HG02973 (cell line): ENCODE measurements at regions not wholly inside any gene's neighbourhood (a gene's known extent, or its start where the extent isn't known, plus 50 kb on each side); places are given as distances from the start of the nearest gene placed in this dataset.

Experiments used
- ATAC-seq: cut with Tn5 transposase; IDR thresholded peaks from one replicate; pipeline ENCODE4 v1.9.1; 2021; ENCODE audit warnings: moderate library complexity; ENCODE audit not compliant: unreplicated experiment

DNA sequence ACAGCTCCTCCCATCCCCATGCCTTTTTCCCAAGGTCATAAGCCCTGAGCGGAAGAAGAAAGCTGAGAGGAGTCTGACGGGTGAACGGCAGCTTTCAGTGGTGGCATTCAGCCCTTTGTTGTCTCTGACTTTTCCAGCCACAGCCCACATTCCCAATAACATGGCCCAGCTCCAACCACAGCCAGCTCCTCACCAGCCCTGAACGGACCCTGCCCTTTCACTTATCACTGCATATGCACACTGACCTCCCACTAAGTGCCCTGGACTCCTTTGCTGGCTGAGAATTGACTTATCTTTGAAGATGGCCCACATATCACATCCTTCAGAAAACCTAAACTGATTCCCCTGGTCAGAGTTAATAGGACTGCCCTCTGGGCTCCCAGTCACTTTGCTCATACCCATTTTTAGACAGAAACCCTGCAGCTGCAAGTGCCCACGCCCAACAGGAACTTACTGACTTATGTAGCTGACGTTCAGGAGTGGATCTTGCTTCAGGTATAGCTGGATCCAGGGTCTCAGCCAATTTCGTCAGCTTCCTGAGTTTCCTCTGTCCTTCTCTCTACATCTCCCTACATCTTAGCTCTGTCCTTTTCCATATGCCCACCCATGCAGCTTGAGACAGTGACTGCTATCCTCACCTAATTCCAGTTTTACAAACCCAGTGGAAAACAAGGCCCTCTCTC, 348.5 kb upstream of the PROK2 start:
- ATAC-seq: no peak

DNA sequence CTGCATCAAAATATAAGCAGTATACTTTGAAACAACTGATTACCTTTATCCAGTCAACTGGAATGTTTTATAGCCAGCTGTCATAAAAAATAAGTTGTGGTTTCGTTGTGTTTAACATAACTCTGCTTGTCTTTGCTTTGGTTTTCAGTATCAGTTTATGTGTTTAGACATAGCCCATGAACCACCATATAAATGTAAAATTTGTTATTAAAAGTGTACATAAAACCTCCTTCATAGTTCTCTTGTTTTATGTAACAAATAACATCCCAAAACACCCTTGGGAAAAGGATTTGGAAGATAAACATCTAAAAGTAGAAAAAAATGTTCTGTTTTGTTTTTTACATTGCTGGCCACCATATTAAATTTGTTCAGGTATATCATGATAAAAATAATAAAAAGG, 347.0 kb upstream of the PROK2 start:
- ATAC-seq: no peak

DNA sequence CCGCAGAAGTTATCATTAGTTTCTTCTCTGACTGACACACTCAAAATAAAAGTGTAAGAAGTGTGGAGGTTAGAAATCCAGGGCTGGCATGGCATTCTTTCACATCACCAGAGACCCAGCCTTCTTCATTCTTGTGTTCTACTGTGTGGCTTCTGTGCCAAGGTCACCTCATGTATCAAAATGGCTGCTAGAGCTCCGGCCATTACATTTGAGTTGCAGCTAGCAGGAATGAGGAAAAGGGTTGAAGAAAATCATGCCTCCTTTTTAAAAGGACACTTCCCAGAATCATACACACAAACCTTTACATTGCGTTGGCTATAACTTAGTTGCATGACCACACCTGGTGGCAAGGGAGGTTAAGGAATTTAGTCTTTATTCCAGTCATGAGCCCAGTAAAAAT, 345.6 kb upstream of the PROK2 start:
- ATAC-seq: no peak

DNA sequence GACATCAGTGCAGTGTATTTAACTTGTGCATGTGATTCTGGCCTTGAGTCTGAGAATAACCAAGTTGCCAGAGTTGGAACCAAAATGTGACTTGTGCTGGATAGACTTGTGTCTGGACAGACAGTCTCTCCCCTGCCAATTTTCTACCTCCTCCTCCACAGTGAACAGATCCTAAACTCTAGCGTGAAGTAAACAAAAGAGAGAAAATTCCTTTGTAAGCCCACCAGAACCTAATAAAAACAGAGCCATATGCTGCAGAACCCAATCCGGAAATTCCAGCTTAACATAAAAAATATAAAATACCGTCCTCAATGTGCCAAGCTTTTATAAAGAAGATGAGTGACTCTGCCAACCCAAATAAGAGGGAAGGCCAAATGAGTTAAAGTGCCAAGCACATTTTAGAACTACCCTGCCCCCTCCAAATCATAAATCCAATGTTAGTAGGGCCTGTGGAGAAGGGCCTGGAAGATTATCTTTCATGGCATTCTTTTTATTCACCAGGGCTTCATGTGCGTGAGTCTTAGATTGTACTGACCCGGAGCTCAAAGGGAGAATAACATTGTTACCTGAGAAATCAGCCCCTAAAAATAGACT, 344.6 kb upstream of the PROK2 start:
- ATAC-seq: no peak

DNA sequence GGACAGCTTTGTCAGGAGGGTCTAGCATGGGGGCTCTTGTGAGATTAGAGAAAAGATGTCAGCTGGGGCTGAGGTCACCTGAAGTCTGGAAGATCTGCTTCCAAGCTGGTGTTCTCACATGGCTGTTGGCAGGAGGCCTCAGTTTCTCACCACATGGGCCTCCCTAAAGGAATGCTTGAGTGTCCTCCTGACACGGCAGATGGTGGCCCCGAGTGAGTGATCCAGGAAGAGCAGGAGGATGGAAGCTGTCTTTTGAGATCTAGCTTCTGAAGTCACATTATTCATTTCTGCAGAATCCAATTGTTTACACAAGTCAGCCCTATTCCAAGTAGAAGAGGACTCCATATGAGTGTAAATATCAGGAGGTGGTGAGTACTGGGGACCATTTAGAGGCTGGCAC, 344.0 kb upstream of the PROK2 start:
- ATAC-seq: no peak

DNA sequence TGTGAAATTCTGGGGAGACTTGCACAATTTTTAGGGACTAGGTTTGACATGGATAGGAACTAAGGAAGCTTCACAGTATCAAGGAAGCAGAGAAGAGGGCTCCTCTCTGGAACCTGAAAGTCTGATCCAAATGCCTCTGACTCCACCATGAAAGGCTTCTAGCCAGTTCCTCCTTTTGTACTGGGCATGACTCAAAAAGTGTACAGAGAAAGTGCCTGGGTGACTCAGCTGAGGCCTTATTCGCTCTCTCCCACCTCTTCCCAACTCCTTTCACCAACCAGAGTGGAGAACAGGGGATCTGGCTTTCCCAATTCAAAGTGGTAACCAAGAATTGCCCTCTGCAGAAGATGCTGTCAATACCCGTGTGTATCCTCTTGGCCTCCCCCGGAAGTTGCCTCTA, 342.9 kb upstream of the PROK2 start:
- no peak for ATAC-seq

DNA sequence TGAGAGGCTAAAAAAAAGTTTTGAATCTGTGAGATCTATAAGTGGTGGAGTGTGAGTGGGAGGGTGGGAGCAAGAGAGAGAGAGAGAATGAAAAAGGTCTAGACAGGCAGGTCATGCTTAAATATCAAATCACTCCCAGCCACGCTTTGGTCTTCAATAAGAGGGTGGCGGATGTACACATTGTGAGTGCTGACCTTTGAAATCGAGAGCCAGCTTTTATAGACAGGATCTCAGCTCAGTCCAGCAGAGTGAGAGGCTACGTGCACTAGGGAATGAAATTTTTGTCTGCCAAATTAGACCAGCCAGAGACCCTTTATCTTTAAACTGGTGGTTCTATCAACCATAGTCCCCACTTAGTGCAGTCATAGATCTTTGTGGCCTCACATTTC, 342.3 kb upstream of the PROK2 start:
- no peak for ATAC-seq

DNA sequence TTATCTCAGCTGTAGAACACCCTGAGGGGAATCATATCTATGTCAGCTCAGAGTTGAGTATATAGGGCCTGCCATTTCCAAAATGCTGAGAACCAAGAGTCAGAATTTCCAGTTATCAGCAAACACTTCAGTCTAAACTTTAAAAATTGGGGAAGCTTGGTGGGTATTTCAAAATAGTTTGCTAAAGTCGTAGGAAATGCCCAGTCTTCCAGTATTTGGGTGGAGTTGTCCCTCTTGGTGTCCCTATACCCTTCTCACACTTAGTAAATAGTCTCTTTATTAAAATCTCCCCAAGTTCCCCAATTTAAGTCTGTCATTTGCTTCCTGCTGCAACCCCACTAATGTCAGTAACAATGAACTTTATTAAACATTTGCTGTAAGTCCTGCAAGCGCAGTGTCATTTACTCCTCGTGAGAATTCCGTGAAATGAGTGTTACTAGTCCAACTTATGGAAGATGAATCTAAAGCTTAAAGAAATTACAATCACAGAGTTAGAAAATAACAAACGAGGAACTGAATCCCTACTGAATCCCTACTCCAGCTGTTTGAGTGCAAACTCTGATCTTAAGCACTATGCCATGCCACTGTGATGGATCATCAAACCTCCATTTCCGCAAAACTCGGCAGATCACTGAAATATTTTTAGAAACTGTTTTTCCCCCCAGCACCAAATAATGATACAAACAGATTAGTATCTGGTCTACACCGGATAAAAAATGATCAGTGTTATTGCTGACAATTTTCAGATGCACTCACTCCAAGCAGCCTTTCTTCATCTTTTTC, 341.7 kb upstream of the PROK2 start:
- no peak for ATAC-seq

DNA sequence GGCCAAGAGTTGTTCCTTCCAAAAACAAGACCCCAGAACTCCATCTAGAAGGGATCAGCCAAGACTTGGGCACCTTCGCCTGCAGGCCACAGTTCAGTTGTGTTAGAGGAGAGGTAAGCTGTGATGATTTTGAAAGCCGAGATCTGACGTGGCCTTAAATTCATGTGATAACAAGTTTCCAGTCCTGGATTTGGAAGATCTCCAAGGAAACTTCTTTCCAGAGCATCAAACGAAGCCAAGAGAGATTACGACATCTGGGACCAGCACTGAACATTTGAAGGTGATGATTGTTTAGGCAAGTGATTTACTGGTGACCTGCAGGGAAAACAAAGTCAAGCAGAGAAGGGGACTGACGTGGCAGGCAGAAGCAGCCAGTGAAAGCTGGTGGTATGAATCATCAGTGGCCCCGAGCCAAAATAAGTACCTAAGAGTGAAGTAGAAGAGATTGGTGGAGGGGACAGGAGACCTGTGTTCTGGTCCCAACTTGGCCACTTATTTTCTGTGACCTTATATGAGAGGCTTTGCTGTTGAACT, 339.0 kb upstream of the PROK2 start:
- ATAC-seq: peak; percentile 55

DNA sequence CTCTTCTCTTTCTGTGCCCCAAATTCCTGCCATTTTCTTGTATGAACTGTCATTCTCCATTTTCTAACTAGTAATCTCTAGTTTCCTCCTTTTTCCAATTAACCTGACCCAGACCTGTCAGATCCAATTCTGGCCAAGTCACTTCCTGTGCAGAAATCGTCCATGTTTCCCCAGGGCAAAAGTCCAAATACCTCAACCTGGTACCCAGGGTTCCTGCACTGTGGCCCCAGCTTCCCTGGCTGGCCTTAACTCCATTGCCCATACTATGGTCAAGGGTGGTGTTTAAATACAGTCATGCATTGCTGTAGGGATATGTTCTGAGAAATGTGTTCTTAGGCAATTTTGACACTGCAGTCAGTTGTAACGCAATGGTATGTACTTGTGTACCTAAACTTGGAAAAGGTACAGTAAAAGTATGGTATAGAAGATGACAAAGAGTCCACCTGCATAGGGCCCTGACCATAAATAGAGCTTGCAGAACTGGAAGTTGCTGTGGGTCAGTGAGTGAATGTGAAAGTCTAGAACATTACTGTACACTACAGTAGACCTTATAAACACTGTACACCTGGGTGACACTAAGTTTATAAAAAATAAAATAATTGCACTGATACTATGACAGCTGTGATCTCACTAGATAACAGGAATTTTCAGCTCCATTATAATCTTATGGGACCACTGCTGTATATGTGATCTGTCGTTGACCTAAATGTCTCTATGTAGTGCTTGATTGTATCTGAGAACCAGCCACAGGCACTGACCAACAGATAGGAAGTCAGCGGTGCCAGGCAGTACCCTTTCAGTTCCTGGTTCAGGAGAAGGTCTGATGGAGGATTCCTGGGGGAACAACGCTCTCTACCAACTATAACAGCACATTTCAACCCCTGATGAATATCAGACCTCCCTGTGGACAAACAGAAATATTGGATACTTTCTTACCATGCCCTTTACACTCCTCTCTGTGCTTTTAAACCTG, 336.1 kb upstream of the PROK2 start:
- peak; percentile 83 for ATAC-seq

DNA sequence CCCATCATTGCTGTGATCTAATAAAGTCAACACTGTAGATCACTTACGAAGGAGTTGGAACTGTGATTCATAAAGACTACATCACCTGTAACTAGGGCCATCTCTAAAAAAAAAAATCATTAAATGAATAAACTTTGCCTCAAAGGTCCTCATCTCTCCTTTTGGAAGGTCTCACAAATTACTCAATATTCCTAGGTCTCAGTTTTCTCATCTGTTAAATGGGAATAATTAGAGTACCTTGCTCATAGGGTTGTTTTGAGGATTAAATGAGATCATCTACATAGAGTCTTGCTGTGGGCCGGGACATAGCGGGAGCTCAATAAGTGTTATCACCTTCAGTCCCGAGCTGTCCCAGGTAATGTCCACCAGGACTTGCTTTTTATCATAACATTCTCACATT, 335.1 kb upstream of the PROK2 start:
- no peak for ATAC-seq

DNA sequence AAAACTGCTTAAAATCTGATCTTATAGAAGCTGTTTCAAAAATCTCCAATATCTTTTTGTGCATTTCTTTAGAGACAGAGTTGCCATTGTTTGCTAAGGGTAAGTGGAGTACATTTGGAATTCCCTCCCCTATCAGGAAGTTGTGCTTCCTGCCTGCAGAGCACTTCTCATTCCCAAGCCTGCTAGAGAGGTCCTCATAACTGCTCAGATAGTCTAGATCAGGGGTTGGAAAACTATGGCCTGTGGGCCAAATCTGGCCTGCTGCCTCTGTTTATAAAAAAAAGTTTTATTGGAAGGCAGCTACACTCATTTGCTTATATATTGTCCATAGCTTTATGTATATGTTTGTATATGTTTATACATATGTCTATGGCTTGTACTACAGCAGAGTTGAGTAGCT, 333.7 kb upstream of the PROK2 start:
- no peak for ATAC-seq

DNA sequence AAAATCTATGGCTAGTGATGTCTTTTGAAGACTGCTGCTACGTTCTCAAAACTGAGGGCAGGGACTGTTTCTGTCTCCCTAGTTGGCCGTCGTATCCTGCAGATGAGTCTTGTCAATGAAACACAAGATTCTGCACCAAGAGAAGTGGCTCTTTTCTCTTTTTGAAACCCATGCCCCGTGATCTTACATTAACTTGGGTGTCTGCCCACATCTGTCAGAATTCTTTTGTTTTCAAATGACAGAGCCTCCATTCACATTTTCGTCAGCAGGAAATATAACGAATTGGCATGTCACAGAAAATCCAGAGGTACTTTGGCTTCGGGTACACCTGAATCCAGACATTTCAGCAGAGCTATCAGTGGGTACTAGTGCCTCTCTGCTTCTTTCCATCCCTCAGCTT, 331.3 kb upstream of the PROK2 start:
- no peak for ATAC-seq

DNA sequence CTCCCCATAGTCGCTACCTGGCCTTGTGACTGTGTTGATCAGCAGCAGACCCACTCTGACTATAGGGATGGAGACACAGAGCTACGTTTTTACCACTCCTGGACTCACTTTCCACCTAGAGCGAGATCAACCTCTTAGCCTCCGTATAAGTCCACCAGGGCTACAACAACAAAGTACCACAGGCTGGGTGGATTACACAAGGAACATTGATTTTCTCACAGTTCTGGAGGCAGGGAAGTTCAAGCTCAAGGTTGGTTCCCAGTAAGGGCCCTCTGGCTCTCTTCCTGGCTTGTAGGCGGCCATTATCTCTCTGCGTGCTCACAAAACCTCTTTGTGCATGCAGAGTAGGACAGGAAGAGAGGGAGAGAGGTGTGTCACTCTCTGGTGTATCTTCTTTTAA, 330.4 kb upstream of the PROK2 start:
- ATAC-seq: no peak

DNA sequence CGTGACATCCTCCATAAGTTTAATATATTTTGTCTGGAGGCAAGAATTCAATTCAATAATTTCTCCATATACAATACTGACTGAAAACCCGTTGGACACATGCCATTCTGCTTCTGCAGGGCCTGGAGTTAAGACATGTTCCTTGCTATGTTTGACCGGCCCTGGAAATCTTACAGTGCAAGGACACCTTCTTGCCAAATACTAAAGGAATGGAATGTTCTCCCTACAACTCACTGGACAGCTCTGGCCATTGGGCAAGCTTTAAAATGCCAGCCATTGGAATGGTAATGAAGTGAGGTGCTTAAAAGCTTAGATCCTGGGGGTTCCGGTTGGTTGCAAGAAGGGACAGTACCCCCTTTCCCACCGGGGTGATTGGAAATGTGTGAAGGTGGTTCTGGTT, 329.8 kb upstream of the PROK2 start:
- ATAC-seq: no peak

DNA sequence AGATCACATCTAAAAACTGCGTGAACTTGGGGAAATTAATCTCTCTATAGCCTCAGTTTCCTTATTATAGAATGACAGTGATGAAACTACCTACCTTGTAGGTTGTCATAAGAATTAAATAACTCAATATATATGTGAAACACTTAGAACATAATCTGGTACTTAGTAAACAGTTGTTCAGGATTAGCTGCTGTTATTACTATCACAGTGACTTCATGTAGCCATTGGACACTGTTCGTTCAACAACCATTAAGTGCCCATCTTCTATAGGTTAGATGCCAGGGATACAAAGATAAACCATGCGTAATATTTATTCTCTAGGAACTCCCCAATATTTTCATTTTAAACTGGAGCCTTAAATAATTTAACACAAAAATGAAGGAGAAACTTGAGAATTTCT, 329.0 kb upstream of the PROK2 start:
- no peak for ATAC-seq

DNA sequence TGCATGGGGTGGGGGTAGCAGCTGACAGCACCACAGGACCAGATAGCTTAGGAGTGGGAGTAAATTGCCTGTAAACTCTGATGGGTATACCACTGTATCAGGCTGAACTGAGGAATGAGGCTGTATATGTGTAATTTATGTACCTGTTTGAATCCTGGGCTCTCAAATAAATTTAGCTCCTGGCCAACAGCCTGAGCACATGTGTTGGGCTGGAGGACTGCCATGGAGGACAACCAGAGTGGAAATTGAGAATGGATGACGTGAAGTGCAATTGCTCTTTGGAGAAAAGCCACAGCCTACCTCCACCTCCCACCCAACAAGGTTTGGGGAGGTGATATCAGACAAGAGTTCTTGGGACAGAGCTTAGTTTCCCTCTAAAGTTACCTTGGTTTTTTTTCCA, 328.6 kb upstream of the PROK2 start:
- ATAC-seq: no peak

DNA sequence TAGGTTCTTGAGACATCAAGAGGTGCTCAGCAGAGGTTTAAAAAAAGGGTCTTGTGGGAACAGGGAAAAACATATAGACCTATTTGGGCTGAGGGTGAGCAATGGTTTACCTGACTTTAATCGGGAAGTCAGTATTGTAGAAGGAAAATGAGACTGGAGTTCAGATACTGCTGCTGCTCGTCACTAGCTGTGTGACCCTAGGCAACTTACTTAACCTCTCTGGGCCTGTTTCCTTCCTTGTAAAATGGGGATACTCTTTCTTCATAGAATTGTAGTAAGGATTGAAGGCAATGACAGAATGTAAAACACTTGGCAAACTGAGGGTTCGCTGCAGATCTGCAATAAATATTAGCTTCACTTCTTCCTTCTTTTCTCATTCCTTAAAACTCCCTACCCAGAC, 327.5 kb upstream of the PROK2 start:
- no peak for ATAC-seq

DNA sequence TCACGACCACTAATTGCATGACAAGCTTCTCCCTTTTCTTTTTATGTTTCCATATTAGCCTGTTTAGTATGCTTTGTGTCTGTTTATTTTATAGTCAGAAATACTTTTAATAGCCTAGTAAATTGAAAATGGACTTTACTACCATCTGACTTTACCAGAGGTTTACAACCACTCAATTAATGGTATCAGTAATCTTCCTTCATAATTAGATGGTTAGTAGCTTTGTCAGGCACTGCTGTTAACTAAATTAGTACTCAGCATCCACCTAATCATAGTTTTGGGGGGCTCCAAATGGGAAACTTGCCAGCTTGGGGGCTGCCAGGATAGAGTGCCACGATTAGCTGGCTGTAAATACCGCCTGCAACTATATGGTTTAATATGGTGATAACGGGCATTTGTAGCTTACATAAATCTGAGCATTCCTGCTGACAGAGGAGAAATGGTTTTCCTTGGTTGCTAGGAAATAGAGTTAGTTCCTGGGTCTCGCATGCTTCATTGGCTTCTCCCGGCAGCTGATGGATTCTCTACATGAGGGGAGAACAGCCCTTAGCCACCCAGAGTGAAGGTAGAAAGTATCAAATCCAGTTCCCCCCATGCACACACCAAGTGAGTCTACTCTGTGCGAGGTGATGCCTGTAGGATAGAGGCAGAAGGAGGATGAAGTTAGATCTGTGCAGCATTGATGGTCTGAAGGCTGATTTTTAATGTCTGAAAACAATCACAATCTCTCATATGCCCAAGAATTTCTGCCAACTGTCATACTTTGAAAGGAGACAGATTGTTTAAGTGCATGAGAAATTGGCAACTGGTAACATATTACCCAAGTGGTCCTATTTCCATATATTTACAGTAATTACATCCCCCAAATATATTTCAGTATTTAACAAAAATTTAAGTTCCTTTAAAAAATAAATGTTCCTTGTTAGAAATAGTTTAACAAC, 326.6 kb upstream of the PROK2 start:
- no peak for ATAC-seq
